Activated CD4-positive, alpha-beta T cell treated with anti-CD3 and anti-CD28 coated beads, Interleukin-2, amount 10 ng/mL, durations not matched to agents 7 days and 5 days (primary cell): ENCODE measurements at regions not wholly inside any gene's neighbourhood (a gene's known extent, or its start where the extent isn't known, plus 50 kb on each side); places are given as distances from the start of the nearest gene placed in this dataset.

ENCODE experiments used
- CTCF ChIA-PET: fragments of 350-600 bp; sonication (Branson Sonifier 250); formaldehyde crosslinking; loops from one replicate; lab custom pipeline; 2021; ENCODE audit warnings: antibody characterized with exemption; lab: Charles Lee
- POLR2A ChIA-PET: fragments of 350-600 bp; sonication (Branson Sonifier 250); formaldehyde crosslinking; loops from one replicate; lab custom pipeline; 2021; ENCODE audit warnings: antibody characterized with exemption; lab: Charles Lee
- DNase-seq: peaks from one replicate; pipeline ENCODE4 v3.0.0-alpha.2; 2020
- H3K27ac Mint-ChIP-seq: one replicate; pipeline ENCODE4 v1.8.0; 2021; ENCODE audit warnings: mild to moderate bottlenecking, moderate library complexity, mixed read lengths
- H3K27me3 Mint-ChIP-seq: one replicate; pipeline ENCODE4 v1.8.0; 2021; ENCODE audit warnings: mixed read lengths
- H3K36me3 Mint-ChIP-seq: one replicate; pipeline ENCODE4 v1.8.0; 2021; ENCODE audit warnings: low read depth, mixed read lengths
- H3K4me1 Mint-ChIP-seq: one replicate; pipeline ENCODE4 v1.8.0; 2021; ENCODE audit warnings: mixed read lengths
- H3K4me3 Mint-ChIP-seq: one replicate; pipeline ENCODE4 v1.8.0; 2021; ENCODE audit warnings: mild to moderate bottlenecking, moderate library complexity, mixed read lengths
- H3K9me3 Mint-ChIP-seq: one replicate; pipeline ENCODE4 v1.8.0; 2021; ENCODE audit warnings: mixed read lengths

GRCh38 chr2:67948057-67948456, 114.7 kb downstream of the C1D start:
- Mint-ChIP-seq H3K4me3 (no peak overlapping the region), H3K4me1 (no peaks in the 10 kb centered on the region), H3K9me3 (no peaks in the 10 kb centered on the region), H3K27ac (no peak overlapping the region), H3K27me3 (peaks cover 8% of the 10 kb centered on the region), H3K36me3 (no peaks in the 10 kb centered on the region)
- ChIA-PET CTCF (interaction anchor here (0.6 kb wide), 1 partner anchor 12 kb away, joined by 3 read pairs; no protein-coding TSS in a partner anchor), POLR2A (no interaction called here)
- no peak for DNase-seq

- Mint-ChIP-seq H3K27ac (no peak overlapping the region), H3K36me3 (no peaks in the 10 kb centered on the region), H3K27me3 (peaks cover 10% of the 10 kb centered on the region), H3K4me3 (no peak overlapping the region), H3K4me1 (no peaks in the 10 kb centered on the region), H3K9me3 (no peaks in the 10 kb centered on the region)
- no peak for DNase-seq
- CTCF ChIA-PET = interaction anchor here (0.6 kb wide), 1 partner anchor 12 kb away, joined by 3 read pairs; no protein-coding TSS in a partner anchor
- POLR2A ChIA-PET = no interaction called here
Observed at GRCh38 chr2:67948506-67948905, 114.3 kb downstream of the C1D start.

GRCh38 chr2:67950018-67950417, 112.8 kb downstream of the C1D start:
- POLR2A ChIA-PET = no interaction called here
- H3K27me3 Mint-ChIP-seq = peaks cover 10% of the 10 kb centered on the region

GRCh38 chr2:67950919-67951318, 111.9 kb downstream of the C1D start:
- POLR2A ChIA-PET = no interaction called here
- no peak for DNase-seq
- no peaks in the 10 kb centered on the region for H3K4me1 Mint-ChIP-seq

More at GRCh38 chr2:67950018-67950417, 112.8 kb downstream of the C1D start:
- no peaks in the 10 kb centered on the region for H3K9me3 Mint-ChIP-seq
- H3K27ac Mint-ChIP-seq = no peak overlapping the region
- H3K4me3 Mint-ChIP-seq = no peak overlapping the region
- H3K36me3 Mint-ChIP-seq = no peaks in the 10 kb centered on the region
- DNase-seq = no peak
- no peaks in the 10 kb centered on the region for H3K4me1 Mint-ChIP-seq
- CTCF ChIA-PET = no interaction called here

GRCh38 chr2:67952066-67952465, 110.7 kb downstream of the C1D start:
- POLR2A ChIA-PET = no interaction called here
- H3K9me3 Mint-ChIP-seq = no peaks in the 10 kb centered on the region
- H3K36me3 Mint-ChIP-seq = no peaks in the 10 kb centered on the region
- no peaks in the 10 kb centered on the region for H3K4me1 Mint-ChIP-seq
- peaks cover 10% of the 10 kb centered on the region for H3K27me3 Mint-ChIP-seq
- H3K27ac Mint-ChIP-seq = no peak overlapping the region
- CTCF ChIA-PET = no interaction called here
- H3K4me3 Mint-ChIP-seq = no peak overlapping the region
- DNase-seq = no peak

More at GRCh38 chr2:67950919-67951318, 111.9 kb downstream of the C1D start:
- Mint-ChIP-seq H3K27me3 (peaks cover 10% of the 10 kb centered on the region), H3K36me3 (no peaks in the 10 kb centered on the region), H3K9me3 (no peaks in the 10 kb centered on the region), H3K4me3 (no peak overlapping the region), H3K27ac (no peak overlapping the region)
- CTCF ChIA-PET = no interaction called here

GRCh38 chr2:67954093-67954748, 108.6 kb downstream of the C1D start:
- no peak overlapping the region for H3K4me3 Mint-ChIP-seq
- CTCF ChIA-PET = interaction anchor here (0.6 to 1.2 kb wide), 3 partner anchors 17 to 152 kb away, joined by 3 to 6 read pairs (median 3); no protein-coding TSS in a partner anchor
- no peak for DNase-seq
- H3K27ac Mint-ChIP-seq = no peak overlapping the region
- no peaks in the 10 kb centered on the region for H3K9me3 Mint-ChIP-seq
- peaks cover 8% of the 10 kb centered on the region for H3K27me3 Mint-ChIP-seq
- POLR2A ChIA-PET = no interaction called here
- no peaks in the 10 kb centered on the region for H3K4me1 Mint-ChIP-seq
- H3K36me3 Mint-ChIP-seq = no peaks in the 10 kb centered on the region

GRCh38 chr2:67955748-67956603, 106.8 kb downstream of the C1D start:
- Mint-ChIP-seq H3K9me3 (no peaks in the 10 kb centered on the region), H3K27me3 (peaks cover 4% of the 10 kb centered on the region), H3K36me3 (no peaks in the 10 kb centered on the region), H3K27ac (no peak overlapping the region), H3K4me1 (no peaks in the 10 kb centered on the region), H3K4me3 (no peak overlapping the region)
- ChIA-PET POLR2A (no interaction called here), CTCF (no interaction called here)
- DNase-seq = no peak

- no peak overlapping the region for H3K4me3 Mint-ChIP-seq
- H3K4me1 Mint-ChIP-seq = no peaks in the 10 kb centered on the region
- H3K27ac Mint-ChIP-seq = no peak overlapping the region
- H3K27me3 Mint-ChIP-seq = peaks cover 15% of the 10 kb centered on the region
- no peak for DNase-seq
- H3K36me3 Mint-ChIP-seq = no peaks in the 10 kb centered on the region
- H3K9me3 Mint-ChIP-seq = no peaks in the 10 kb centered on the region
- CTCF ChIA-PET = interaction anchor here (1.6 kb wide), 1 partner anchor 13 kb away, joined by 4 read pairs; no protein-coding TSS in a partner anchor
- POLR2A ChIA-PET = no interaction called here
Observed at GRCh38 chr2:67965246-67965645, 97.6 kb downstream of the C1D start.

GRCh38 chr2:67970071-67970470, 92.7 kb downstream of the C1D start:
- POLR2A ChIA-PET = no interaction called here
- H3K4me1 Mint-ChIP-seq = no peaks in the 10 kb centered on the region

GRCh38 chr2:67970542-67970941, 92.3 kb downstream of the C1D start:
- peaks cover 15% of the 10 kb centered on the region for H3K27me3 Mint-ChIP-seq
- no peak overlapping the region for H3K4me3 Mint-ChIP-seq
- H3K36me3 Mint-ChIP-seq = no peaks in the 10 kb centered on the region
- no peaks in the 10 kb centered on the region for H3K4me1 Mint-ChIP-seq
- CTCF ChIA-PET = no interaction called here
- no peaks in the 10 kb centered on the region for H3K9me3 Mint-ChIP-seq
- DNase-seq = no peak
- POLR2A ChIA-PET = no interaction called here
- no peak overlapping the region for H3K27ac Mint-ChIP-seq

More at GRCh38 chr2:67970071-67970470, 92.7 kb downstream of the C1D start:
- peaks cover 15% of the 10 kb centered on the region for H3K27me3 Mint-ChIP-seq
- CTCF ChIA-PET = no interaction called here
- H3K27ac Mint-ChIP-seq = no peak overlapping the region
- no peak for DNase-seq
- no peak overlapping the region for H3K4me3 Mint-ChIP-seq
- H3K36me3 Mint-ChIP-seq = no peaks in the 10 kb centered on the region
- H3K9me3 Mint-ChIP-seq = no peaks in the 10 kb centered on the region

- DNase-seq = no peak
- CTCF ChIA-PET = no interaction called here
- Mint-ChIP-seq H3K27ac (no peak overlapping the region), H3K27me3 (peaks cover under 1% of the 10 kb centered on the region), H3K4me1 (no peaks in the 10 kb centered on the region), H3K4me3 (no peak overlapping the region), H3K9me3 (no peaks in the 10 kb centered on the region), H3K36me3 (no peaks in the 10 kb centered on the region)
- POLR2A ChIA-PET = no interaction called here
Observed at GRCh38 chr2:67974559-67975430, 88.0 kb downstream of the C1D start.

- no peaks in the 10 kb centered on the region for H3K36me3 Mint-ChIP-seq
- ChIA-PET POLR2A (no interaction called here), CTCF (interaction anchor here (1.5 kb wide), 1 partner anchor 13 kb away, joined by 4 read pairs; no protein-coding TSS in a partner anchor)
- H3K4me3 Mint-ChIP-seq = no peak overlapping the region
- H3K9me3 Mint-ChIP-seq = no peaks in the 10 kb centered on the region
- no peaks in the 10 kb centered on the region for H3K27me3 Mint-ChIP-seq
- no peaks in the 10 kb centered on the region for H3K4me1 Mint-ChIP-seq
- H3K27ac Mint-ChIP-seq = no peak overlapping the region
- no peak for DNase-seq
Observed at GRCh38 chr2:67977464-67977863, 85.3 kb downstream of the C1D start.
